ENCODE measurements at regions not wholly inside any gene's neighbourhood (a gene's known extent, or its start where the extent isn't known, plus 50 kb on each side); places are given as distances from the start of the nearest gene placed in this dataset.

DNA sequence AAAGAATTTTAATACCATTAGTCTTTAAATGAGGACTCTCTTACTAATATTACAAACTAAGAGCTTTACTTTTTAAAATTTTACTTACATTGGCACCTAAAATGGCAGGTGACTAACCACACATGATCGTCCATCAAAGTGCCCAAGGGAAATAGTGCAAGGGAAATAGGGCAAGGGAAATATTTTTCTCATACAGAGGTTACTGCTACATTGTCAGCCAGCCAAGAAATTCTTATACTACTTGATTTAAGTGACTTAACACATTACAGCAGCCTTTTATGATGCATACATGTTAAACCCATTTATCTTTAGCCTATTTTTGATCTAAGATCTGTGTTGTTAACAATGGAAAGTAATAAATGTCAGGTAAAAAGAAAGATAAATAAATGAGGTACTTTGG, 587.2 kb upstream of the PKDCC start:
- Histone ChIP-seq H3K18ac (ENCODE audit: low read length) (no peak overlapping the region), H3K9me3 (replicated peaks in 1 of 2; ENCODE audit: control insufficient read depth in 2 of 2, insufficient read depth in 1 of 2, low read depth in 1 of 2, low read length in 2 of 2) (no peaks in the 10 kb centered on the region), H2BK15ac (ENCODE audit: low read length) (no peak overlapping the region), H3K23ac (ENCODE audit: low read depth, low read length, poor library complexity) (no peak overlapping the region), H3K9ac (ENCODE audit: low read depth, low read length, poor library complexity) (no peak overlapping the region), H3K4me3 (ENCODE audit: low read length in 2 of 2) (no peak overlapping the region), H3K4me2 (ENCODE audit: insufficient read depth, low read length, poor library complexity, severe bottlenecking) (no peak overlapping the region), H3K27me3 (ENCODE audit: control insufficient read depth in 3 of 3, insufficient read depth in 3 of 3, low read depth in 1 of 3, low read length in 3 of 3) (no peaks in the 10 kb centered on the region), H3K36me3 (replicated peaks in 1 of 2; ENCODE audit: control insufficient read depth in 2 of 2, insufficient read depth in 2 of 2, low read length in 2 of 2) (no peaks in the 10 kb centered on the region), H2BK120ac (ENCODE audit: low read depth, low read length) (no peak overlapping the region), H2AK5ac (ENCODE audit: low read depth, low read length) (no peak overlapping the region), H3K4ac (ENCODE audit: low read length) (no peak overlapping the region), H4K8ac (ENCODE audit: low read depth, low read length) (no peak overlapping the region), H2BK5ac (ENCODE audit: low read length) (no peak overlapping the region), H2AFZ (ENCODE audit: low read length) (no peak overlapping the region), H3K79me1 (ENCODE audit: low read depth, low read length) (no peaks in the 10 kb centered on the region), H3K14ac (ENCODE audit: low read length) (no peak overlapping the region), H4K91ac (ENCODE audit: low read depth, low read length, poor library complexity) (no peak overlapping the region), H3K27ac (replicated peaks; ENCODE audit: low read length) (no peak overlapping the region), H2BK12ac (ENCODE audit: low read length) (no peak overlapping the region), H3K4me1 (ENCODE audit: control insufficient read depth in 2 of 2, insufficient read depth in 1 of 2, low read depth in 1 of 2, low read length in 2 of 2) (no peaks in the 10 kb centered on the region)
- DNase-seq (ENCODE audit: low spot score), result no peak
- WGBS, 2 donors (ENCODE audit: extremely low coverage in 2 of 2, insufficient read length in 2 of 2, insufficient replicate concordance in 1 of 2), result no CpG with 5 or more reads among the region's 1 CpG

DNA sequence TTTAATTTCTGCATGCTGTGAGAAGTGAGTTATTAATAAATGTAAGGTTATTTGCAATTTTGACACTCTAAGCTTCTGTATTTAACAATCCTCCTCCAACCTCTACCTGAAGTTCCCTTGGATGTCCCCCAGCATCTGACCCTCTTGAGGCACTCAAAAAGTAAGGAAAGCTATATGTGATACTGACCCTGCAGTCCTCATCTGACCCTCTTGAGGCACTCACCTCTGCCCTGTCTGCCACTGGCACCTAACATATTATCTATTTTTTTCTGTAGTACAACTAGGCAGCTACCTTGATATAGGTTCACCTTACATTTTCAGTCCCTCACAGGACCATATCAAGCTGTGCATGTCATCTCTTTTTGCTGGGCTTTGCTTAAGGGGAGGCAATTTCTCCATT, 583.4 kb upstream of the PKDCC start:
- Histone ChIP-seq H2BK15ac (ENCODE audit: low read length) (no peak overlapping the region), H3K9me3 (replicated peaks in 1 of 2; ENCODE audit: control insufficient read depth in 2 of 2, insufficient read depth in 1 of 2, low read depth in 1 of 2, low read length in 2 of 2) (no peaks in the 10 kb centered on the region), H3K18ac (ENCODE audit: low read length) (no peak overlapping the region), H2AK5ac (ENCODE audit: low read depth, low read length) (no peak overlapping the region), H3K23ac (ENCODE audit: low read depth, low read length, poor library complexity) (no peak overlapping the region), H3K4me2 (ENCODE audit: insufficient read depth, low read length, poor library complexity, severe bottlenecking) (no peak overlapping the region), H3K4me1 (ENCODE audit: control insufficient read depth in 2 of 2, insufficient read depth in 1 of 2, low read depth in 1 of 2, low read length in 2 of 2) (no peaks in the 10 kb centered on the region), H2BK5ac (ENCODE audit: low read length) (no peak overlapping the region), H3K4ac (ENCODE audit: low read length) (no peak overlapping the region), H3K4me3 (ENCODE audit: low read length in 2 of 2) (no peak overlapping the region), H2BK12ac (ENCODE audit: low read length) (no peak overlapping the region), H4K91ac (ENCODE audit: low read depth, low read length, poor library complexity) (no peak overlapping the region), H3K27me3 (ENCODE audit: control insufficient read depth in 3 of 3, insufficient read depth in 3 of 3, low read depth in 1 of 3, low read length in 3 of 3) (no peaks in the 10 kb centered on the region), H3K36me3 (replicated peaks in 1 of 2; ENCODE audit: control insufficient read depth in 2 of 2, insufficient read depth in 2 of 2, low read length in 2 of 2) (no peaks in the 10 kb centered on the region), H3K27ac (replicated peaks; ENCODE audit: low read length) (no peak overlapping the region), H2AFZ (ENCODE audit: low read length) (no peak overlapping the region), H3K14ac (ENCODE audit: low read length) (no peak overlapping the region), H3K9ac (ENCODE audit: low read depth, low read length, poor library complexity) (no peak overlapping the region), H4K8ac (ENCODE audit: low read depth, low read length) (no peak overlapping the region), H3K79me1 (ENCODE audit: low read depth, low read length) (no peaks in the 10 kb centered on the region), H2BK120ac (ENCODE audit: low read depth, low read length) (no peak overlapping the region)
- no peak for DNase-seq (ENCODE audit: low spot score)

GRCh38 chr2:41475959-41476358, 571.9 kb upstream of the PKDCC start:
- Histone ChIP-seq H3K36me3 (replicated peaks in 1 of 2; ENCODE audit: control insufficient read depth in 2 of 2, insufficient read depth in 2 of 2, low read length in 2 of 2) (no peaks in the 10 kb centered on the region), H4K91ac (ENCODE audit: low read depth, low read length, poor library complexity) (no peak overlapping the region), H2BK12ac (ENCODE audit: low read length) (no peak overlapping the region), H3K4me1 (ENCODE audit: control insufficient read depth in 2 of 2, insufficient read depth in 1 of 2, low read depth in 1 of 2, low read length in 2 of 2) (no peaks in the 10 kb centered on the region), H3K4me2 (ENCODE audit: insufficient read depth, low read length, poor library complexity, severe bottlenecking) (no peak overlapping the region), H3K9me3 (replicated peaks in 1 of 2; ENCODE audit: control insufficient read depth in 2 of 2, insufficient read depth in 1 of 2, low read depth in 1 of 2, low read length in 2 of 2) (no peaks in the 10 kb centered on the region), H3K18ac (ENCODE audit: low read length) (no peak overlapping the region), H2AK5ac (ENCODE audit: low read depth, low read length) (no peak overlapping the region), H3K79me1 (ENCODE audit: low read depth, low read length) (no peaks in the 10 kb centered on the region), H3K27ac (replicated peaks; ENCODE audit: low read length) (no peak overlapping the region), H2BK120ac (ENCODE audit: low read depth, low read length) (no peak overlapping the region), H2BK15ac (ENCODE audit: low read length) (no peak overlapping the region), H3K4ac (ENCODE audit: low read length) (no peak overlapping the region), H2AFZ (ENCODE audit: low read length) (no peak overlapping the region), H4K8ac (ENCODE audit: low read depth, low read length) (no peak overlapping the region), H3K23ac (ENCODE audit: low read depth, low read length, poor library complexity) (no peak overlapping the region), H3K14ac (ENCODE audit: low read length) (no peak overlapping the region), H2BK5ac (ENCODE audit: low read length) (no peak overlapping the region), H3K27me3 (ENCODE audit: control insufficient read depth in 3 of 3, insufficient read depth in 3 of 3, low read depth in 1 of 3, low read length in 3 of 3) (no peaks in the 10 kb centered on the region), H3K4me3 (ENCODE audit: low read length in 2 of 2) (no peak overlapping the region), H3K9ac (ENCODE audit: low read depth, low read length, poor library complexity) (no peak overlapping the region)
- DNase-seq (ENCODE audit: low spot score), result no peak
- no CpG with 5 or more reads among the region's 3 CpGs for WGBS, 2 donors (ENCODE audit: extremely low coverage in 2 of 2, insufficient read length in 2 of 2, insufficient replicate concordance in 1 of 2)

DNA sequence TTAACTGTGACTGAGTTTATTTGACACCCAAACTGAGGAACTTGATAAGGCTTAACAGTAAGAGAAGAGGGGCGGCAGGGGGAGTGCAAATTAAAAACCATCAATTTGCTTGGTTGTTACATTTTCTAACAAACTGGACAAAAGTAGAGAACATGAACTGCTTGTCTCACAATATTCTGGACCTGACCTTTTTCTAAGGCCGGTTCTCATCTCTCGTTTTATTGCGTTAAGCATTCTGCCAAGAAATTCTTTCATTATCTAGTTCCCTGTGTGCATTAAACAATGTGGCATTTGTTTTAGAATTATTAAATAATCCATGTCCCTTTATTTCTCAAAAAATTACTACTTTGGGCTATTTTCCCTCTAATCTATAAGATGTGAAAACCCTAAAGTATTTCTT, 565.2 kb upstream of the PKDCC start:
- no peak overlapping the region for H2AFZ ChIP-seq (ENCODE audit: low read length)
- no peaks in the 10 kb centered on the region for H3K4me1 ChIP-seq (ENCODE audit: control insufficient read depth in 2 of 2, insufficient read depth in 1 of 2, low read depth in 1 of 2, low read length in 2 of 2)
- H2BK120ac ChIP-seq (ENCODE audit: low read depth, low read length), result no peak overlapping the region
- H2AK5ac ChIP-seq (ENCODE audit: low read depth, low read length), result no peak overlapping the region
- H3K4me2 ChIP-seq (ENCODE audit: insufficient read depth, low read length, poor library complexity, severe bottlenecking), result no peak overlapping the region
- no peak overlapping the region for H3K14ac ChIP-seq (ENCODE audit: low read length)
- no peak overlapping the region for H3K9ac ChIP-seq (ENCODE audit: low read depth, low read length, poor library complexity)
- no peaks in the 10 kb centered on the region for H3K36me3 ChIP-seq (replicated peaks in 1 of 2; ENCODE audit: control insufficient read depth in 2 of 2, insufficient read depth in 2 of 2, low read length in 2 of 2)
- no peak overlapping the region for H3K4me3 ChIP-seq (ENCODE audit: low read length in 2 of 2)
- no peak overlapping the region for H2BK15ac ChIP-seq (ENCODE audit: low read length)
- DNase-seq (ENCODE audit: low spot score), result no peak
- no peak overlapping the region for H4K8ac ChIP-seq (ENCODE audit: low read depth, low read length)
- no peak overlapping the region for H2BK12ac ChIP-seq (ENCODE audit: low read length)
- no peaks in the 10 kb centered on the region for H3K27me3 ChIP-seq (ENCODE audit: control insufficient read depth in 3 of 3, insufficient read depth in 3 of 3, low read depth in 1 of 3, low read length in 3 of 3)
- no CpG with 5 or more reads among the region's 4 CpGs for WGBS, 2 donors (ENCODE audit: extremely low coverage in 2 of 2, insufficient read length in 2 of 2, insufficient replicate concordance in 1 of 2)
- no peaks in the 10 kb centered on the region for H3K9me3 ChIP-seq (replicated peaks in 1 of 2; ENCODE audit: control insufficient read depth in 2 of 2, insufficient read depth in 1 of 2, low read depth in 1 of 2, low read length in 2 of 2)
- H3K27ac ChIP-seq (replicated peaks; ENCODE audit: low read length), result no peak overlapping the region
- H3K23ac ChIP-seq (ENCODE audit: low read depth, low read length, poor library complexity), result no peak overlapping the region
- no peak overlapping the region for H3K18ac ChIP-seq (ENCODE audit: low read length)
- H4K91ac ChIP-seq (ENCODE audit: low read depth, low read length, poor library complexity), result no peak overlapping the region
- H3K4ac ChIP-seq (ENCODE audit: low read length), result no peak overlapping the region
- H2BK5ac ChIP-seq (ENCODE audit: low read length), result no peak overlapping the region
- no peaks in the 10 kb centered on the region for H3K79me1 ChIP-seq (ENCODE audit: low read depth, low read length)
